Epithelial cell of esophagus (primary cell): ENCODE measurements at regions not wholly inside any gene's neighbourhood (a gene's known extent, or its start where the extent isn't known, plus 50 kb on each side); places are given as distances from the start of the nearest gene placed in this dataset.

Source experiments
- DNase-seq: peaks from one replicate; pipeline ENCODE4 v3.0.0; 2010; ENCODE audit warnings: low read depth
- H3K4me3 ChIP-seq: 2 replicates; pipeline ENCODE4 v1.5.1; 2011; ENCODE audit warnings: mild to moderate bottlenecking, low read length, control low read depth
- TF ChIP-seq, protein P1 (sequence below): IDR thresholded peaks from 2 replicates; pipeline ENCODE4 v1.5.1; 2011; ENCODE audit warnings: low read depth, mild to moderate bottlenecking, low read length, control low read depth, inconsistent platforms; ENCODE audit not compliant: insufficient read depth; ENCODE audit errors: missing control alignments

DNA sequence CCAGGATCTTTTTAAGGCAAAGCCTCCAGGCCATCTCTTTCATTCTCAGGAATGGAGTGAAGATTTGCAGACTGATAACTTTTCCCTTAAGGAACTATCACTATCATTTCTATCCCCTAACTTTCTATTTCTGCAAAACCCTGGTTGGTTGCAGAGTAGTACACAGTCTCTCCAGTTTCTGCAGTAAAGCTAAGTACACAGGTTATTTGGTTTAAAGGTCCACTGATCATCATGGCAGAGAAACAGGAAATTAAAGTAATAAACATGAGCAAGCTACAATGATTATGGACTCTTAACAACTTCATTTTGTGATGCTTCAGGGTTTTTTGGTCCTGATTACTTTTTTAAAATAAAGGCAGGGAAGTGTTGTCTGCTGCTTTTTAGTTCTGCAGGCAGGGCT lies 890.0 kb upstream of the DDX18 start:
- TF ChIP-seq, protein P1, sequence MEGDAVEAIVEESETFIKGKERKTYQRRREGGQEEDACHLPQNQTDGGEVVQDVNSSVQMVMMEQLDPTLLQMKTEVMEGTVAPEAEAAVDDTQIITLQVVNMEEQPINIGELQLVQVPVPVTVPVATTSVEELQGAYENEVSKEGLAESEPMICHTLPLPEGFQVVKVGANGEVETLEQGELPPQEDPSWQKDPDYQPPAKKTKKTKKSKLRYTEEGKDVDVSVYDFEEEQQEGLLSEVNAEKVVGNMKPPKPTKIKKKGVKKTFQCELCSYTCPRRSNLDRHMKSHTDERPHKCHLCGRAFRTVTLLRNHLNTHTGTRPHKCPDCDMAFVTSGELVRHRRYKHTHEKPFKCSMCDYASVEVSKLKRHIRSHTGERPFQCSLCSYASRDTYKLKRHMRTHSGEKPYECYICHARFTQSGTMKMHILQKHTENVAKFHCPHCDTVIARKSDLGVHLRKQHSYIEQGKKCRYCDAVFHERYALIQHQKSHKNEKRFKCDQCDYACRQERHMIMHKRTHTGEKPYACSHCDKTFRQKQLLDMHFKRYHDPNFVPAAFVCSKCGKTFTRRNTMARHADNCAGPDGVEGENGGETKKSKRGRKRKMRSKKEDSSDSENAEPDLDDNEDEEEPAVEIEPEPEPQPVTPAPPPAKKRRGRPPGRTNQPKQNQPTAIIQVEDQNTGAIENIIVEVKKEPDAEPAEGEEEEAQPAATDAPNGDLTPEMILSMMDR = no peak
- no peak overlapping the region for H3K4me3 ChIP-seq
- DNase-seq = no peak

DNA sequence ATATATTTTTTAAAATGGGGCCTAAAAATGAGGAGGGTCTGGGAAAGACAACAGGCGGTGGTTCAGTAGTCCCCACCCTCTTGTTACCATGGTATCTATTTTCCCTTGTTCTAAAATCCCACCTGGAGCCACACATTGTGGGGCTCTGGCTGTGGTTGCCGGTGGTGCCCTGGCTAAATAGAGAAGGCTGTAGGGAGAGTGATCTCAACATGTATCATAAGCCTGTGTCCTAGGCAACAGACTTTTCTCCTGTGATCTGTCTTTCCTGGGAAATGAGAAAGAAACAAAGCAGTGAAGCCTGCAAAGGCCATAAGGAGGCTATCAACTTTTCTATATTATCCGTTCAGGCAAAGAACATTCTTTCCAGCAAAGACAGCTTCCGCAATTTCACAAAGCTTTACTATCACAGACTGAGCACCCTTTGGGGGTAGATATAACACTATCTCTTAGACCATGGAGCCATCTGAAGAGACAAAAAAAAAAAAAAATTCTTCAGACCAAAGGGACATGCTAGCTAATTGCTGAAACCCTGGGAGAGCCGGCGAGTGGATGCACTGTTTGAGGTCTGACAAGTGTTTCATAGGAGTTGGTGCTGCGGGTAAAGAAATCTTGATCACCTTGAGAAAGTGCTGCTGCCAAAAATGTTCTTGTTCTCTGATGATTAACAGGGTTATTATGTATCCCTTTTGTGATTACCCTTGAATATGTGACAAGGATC lies 879.2 kb upstream of the DDX18 start:
- no peak overlapping the region for H3K4me3 ChIP-seq
- no peak for DNase-seq
- TF ChIP-seq, protein P1 = no peak

DNA sequence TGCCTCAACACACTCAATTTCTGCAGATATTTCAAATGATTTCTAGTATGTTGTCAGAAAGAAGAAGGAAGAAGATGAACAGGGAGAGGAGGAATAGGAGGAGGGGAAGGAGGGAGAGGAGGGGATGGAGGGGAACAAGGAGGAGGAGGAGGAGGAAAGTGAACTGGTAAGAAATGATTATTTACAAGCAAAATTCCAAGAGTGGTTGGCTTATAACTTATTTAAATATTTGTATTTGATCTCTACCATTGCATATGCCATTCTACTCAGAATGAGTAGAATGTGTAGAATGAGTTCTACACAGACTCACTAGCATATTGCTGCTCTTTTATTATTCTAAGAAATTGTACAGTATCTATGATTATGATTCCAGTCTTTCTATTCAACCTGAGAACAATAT lies 866.2 kb upstream of the DDX18 start:
- TF ChIP-seq, protein P1 = no peak
- no peak overlapping the region for H3K4me3 ChIP-seq
- no peak for DNase-seq

DNA sequence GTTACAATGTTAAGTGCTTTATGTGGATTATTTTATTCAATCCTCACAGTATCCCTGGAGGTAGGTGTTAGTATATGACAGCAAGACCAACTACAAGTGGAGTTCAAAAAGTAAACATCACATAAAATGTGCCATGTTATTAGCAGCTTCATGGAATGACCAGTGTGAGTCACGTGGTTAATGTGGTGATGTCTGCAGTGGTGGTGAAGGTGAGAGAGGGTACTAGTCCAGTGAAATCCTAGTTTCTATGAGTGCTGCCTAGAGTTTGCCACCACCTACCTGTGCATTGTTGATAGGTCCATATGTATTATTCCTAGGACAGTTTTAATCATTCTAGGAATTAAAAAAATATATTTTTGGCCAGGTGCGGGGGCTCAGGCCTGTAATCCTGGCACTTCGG lies 865.2 kb upstream of the DDX18 start:
- DNase-seq = no peak
- no peak overlapping the region for H3K4me3 ChIP-seq
- TF ChIP-seq, protein P1 = no peak

DNA sequence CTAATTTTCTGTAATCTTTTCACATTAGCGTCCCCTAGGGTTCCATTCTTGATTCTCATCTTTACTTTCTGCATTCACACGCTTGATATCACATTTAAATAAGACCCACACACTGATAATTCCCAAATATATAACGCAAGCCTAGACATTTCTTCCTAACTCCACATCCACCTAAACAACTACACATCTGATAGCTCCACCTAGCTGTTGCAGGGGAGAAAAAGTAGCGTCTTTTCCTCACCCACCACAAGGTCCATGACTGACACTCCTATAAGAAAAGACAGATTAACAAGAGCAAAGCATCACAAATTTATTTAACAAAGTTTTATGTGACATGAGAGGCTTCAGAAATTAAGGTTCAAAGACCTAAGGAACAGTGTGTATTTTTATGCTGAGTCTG lies 862.2 kb upstream of the DDX18 start:
- H3K4me3 ChIP-seq = no peak overlapping the region
- peak; percentile 17 for DNase-seq
- TF ChIP-seq, protein P1 = peak; percentile 33

DNA sequence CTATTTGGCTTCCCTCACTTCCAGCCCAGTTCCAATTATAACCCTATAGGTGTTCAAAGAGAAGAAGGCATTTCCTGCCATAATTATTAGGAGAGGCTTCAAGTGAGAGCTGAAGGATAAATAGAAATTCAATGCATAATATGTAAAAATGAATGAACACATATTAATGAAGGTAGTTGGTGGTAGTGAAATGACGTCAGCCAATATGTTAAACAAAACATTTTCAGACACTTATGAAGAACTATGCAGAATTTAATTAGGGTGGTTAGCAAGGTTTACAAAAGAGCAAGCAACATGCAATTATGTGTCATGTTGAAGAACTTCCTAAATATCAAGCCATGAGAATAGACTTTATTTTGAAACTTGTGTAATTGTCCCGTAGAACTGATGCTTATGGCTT lies 858.8 kb upstream of the DDX18 start:
- TF ChIP-seq, protein P1 = no peak
- DNase-seq = no peak

DNA sequence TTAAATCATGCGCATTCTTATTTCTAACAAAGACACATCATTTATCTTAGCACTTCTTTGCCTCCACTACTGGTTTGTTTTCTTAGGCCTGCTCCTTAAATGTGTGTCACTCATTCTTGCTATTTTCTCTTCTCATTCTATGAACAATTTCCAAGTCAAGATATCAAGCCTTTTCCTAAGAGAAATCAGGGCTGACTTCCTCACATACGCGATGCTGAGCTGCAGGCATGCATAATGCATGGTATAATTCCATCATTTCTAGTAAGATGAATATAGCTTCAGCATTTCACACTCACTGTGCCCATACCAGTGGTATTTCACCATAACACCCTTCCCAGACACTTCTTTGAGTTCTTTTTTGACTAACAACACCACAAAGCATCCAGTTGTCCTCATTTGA lies 838.9 kb upstream of the DDX18 start:
- TF ChIP-seq, protein P1 = no peak
- DNase-seq = no peak
- H3K4me3 ChIP-seq = no peak overlapping the region

More for the DNA sequence above, 858.8 kb upstream of the DDX18 start:
- H3K4me3 ChIP-seq = no peak overlapping the region
